Lower lobe of right lung (tissue), 2 donors: ENCODE measurements at regions not wholly inside any gene's neighbourhood (a gene's known extent, or its start where the extent isn't known, plus 50 kb on each side); places are given as distances from the start of the nearest gene placed in this dataset.

Experiments
- ATAC-seq, 2 donors: fragments of 200-7000 bp; cut with Tn5 transposase; one replicate each; pipeline ENCODE4 v1.9.1; 2020 to 2022; ENCODE audit warnings: mild to moderate bottlenecking in 2 of 2, moderate library complexity in 2 of 2
- DNase-seq: peaks from one replicate; pipeline ENCODE4 v3.0.0-alpha.2; 2020
- H3K27ac ChIP-seq: fragments of 200-600 bp; one replicate; pipeline ENCODE4 v1.8.0; 2022
- H3K27me3 ChIP-seq: fragments of 200-600 bp; one replicate; pipeline ENCODE4 v1.8.0; 2022; ENCODE audit warnings: low read depth
- H3K36me3 ChIP-seq: fragments of 200-600 bp; one replicate; pipeline ENCODE4 v1.8.0; 2022; ENCODE audit warnings: mild to moderate bottlenecking
- H3K4me1 ChIP-seq: fragments of 200-600 bp; one replicate; pipeline ENCODE4 v1.8.0; 2022
- H3K4me3 ChIP-seq: fragments of 200-600 bp; one replicate; pipeline ENCODE4 v1.8.0; 2022; ENCODE audit warnings: mild to moderate bottlenecking
- H3K9me3 ChIP-seq: fragments of 200-600 bp; one replicate; pipeline ENCODE4 v1.8.0; 2022
- intact Hi-C: fragments of 100-400 bp; cut with DNase I; formaldehyde crosslinking; loops from one replicate; pipeline ENCODE4 v1.11.0; 2022
- TF ChIP-seq, protein P1 (sequence below): fragments of 200-600 bp; IDR thresholded peaks from one replicate; pipeline ENCODE4 v1.8.0; 2022; ENCODE audit warnings: antibody characterized with exemption, mild to moderate bottlenecking
- donor health status: DM: no; HTN: yes; CAD: no; lungs with severe emphysema.

DNA sequence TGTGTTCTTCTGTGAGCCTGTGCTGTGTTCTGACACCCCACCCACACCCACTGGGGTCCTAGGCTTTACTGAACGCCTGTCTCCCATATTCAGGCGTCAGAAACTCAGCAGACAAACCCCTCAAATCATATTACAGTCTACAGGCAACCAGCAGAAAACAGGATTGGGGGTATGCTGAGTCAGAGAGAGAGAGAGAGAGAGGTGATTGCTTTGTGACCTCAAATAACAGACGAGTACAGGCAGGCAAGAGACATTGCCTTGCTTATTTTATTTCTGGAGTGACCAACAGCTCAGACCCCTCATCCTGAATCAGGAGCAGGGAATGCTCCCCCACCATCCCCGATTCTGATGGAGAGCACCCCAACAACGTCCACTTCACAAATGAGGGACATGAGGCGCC lies 473.9 kb downstream of the PMP22 start:
- no peak for DNase-seq
- no peaks in the 10 kb centered on the region for H3K9me3 ChIP-seq
- H3K27me3 ChIP-seq = no peaks in the 10 kb centered on the region
- H3K27ac ChIP-seq = no peak overlapping the region
- TF ChIP-seq, protein P1, sequence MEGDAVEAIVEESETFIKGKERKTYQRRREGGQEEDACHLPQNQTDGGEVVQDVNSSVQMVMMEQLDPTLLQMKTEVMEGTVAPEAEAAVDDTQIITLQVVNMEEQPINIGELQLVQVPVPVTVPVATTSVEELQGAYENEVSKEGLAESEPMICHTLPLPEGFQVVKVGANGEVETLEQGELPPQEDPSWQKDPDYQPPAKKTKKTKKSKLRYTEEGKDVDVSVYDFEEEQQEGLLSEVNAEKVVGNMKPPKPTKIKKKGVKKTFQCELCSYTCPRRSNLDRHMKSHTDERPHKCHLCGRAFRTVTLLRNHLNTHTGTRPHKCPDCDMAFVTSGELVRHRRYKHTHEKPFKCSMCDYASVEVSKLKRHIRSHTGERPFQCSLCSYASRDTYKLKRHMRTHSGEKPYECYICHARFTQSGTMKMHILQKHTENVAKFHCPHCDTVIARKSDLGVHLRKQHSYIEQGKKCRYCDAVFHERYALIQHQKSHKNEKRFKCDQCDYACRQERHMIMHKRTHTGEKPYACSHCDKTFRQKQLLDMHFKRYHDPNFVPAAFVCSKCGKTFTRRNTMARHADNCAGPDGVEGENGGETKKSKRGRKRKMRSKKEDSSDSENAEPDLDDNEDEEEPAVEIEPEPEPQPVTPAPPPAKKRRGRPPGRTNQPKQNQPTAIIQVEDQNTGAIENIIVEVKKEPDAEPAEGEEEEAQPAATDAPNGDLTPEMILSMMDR = no peak
- H3K4me3 ChIP-seq = no peak overlapping the region
- no peak for ATAC-seq
- no peaks in the 10 kb centered on the region for H3K4me1 ChIP-seq
- intact Hi-C loops = no loop called here
- H3K36me3 ChIP-seq = no peaks in the 10 kb centered on the region

DNA sequence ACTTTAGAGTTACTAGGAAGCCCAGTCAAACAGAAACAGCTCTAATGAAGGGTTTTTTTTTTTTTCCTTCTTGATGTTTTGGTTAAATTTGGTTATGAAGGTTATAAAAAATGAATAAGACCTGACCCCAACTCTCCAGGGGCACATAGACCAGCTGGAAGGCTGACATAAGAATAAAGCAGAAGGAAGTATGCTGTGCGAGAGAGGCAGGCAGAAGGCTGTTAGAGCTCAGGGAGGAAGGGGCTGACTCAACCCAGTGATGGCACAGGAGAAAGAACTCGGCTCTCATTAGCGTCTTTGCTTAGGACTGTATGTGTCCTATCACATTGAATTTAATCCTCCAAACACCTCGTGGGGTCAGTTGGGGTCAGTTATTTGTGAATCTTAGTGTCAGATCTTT lies 474.6 kb downstream of the PMP22 start:
- Histone ChIP-seq H3K9me3 (no peaks in the 10 kb centered on the region), H3K36me3 (no peaks in the 10 kb centered on the region), H3K27ac (no peak overlapping the region), H3K4me3 (no peak overlapping the region), H3K4me1 (no peaks in the 10 kb centered on the region), H3K27me3 (no peaks in the 10 kb centered on the region)
- DNase-seq (no peak), ATAC-seq (no peak)
- TF ChIP-seq, protein P1 = no peak
- intact Hi-C loops = no loop called here

DNA sequence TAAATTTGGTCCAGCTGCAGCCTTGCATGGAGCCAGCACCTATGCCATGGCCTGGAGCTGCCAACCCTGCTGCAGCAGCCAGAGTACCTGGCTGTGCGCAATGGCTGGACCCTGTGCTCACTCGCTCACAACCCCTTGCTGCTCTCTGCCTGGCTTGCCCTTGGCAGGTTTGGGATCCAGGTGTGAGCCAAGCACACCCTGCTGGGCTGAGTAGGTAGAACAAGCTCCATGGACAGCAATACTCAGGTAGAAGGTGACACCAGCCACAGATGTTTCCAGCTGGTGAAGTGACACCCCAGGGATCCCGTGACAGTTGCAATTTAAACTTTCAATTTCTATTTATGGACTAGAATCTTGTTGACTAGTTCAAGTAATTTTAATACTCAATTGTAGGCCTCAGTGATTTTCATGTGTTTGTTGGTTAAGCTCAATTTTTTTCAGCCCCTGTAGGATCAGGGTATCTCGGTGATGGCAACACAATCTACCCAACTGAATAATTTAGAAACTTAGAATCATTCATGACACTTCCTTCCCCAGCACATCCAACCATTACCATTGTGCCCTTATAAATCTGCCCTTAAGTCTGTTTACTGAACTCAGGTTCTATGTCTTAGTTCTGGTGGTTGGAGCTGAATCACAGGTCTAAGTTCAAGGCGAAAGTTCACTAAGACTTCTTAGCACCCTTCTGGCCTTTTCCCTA lies 480.0 kb downstream of the PMP22 start:
- Histone ChIP-seq H3K27ac (no peak overlapping the region), H3K9me3 (no peaks in the 10 kb centered on the region), H3K4me3 (no peak overlapping the region), H3K36me3 (no peaks in the 10 kb centered on the region), H3K4me1 (no peaks in the 10 kb centered on the region), H3K27me3 (peaks cover under 1% of the 10 kb centered on the region)
- DNase-seq = no peak
- TF ChIP-seq, protein P1 = no peak
- ATAC-seq = peak in 1 of 2 donors; percentile 51
- intact Hi-C loops = no loop called here

DNA sequence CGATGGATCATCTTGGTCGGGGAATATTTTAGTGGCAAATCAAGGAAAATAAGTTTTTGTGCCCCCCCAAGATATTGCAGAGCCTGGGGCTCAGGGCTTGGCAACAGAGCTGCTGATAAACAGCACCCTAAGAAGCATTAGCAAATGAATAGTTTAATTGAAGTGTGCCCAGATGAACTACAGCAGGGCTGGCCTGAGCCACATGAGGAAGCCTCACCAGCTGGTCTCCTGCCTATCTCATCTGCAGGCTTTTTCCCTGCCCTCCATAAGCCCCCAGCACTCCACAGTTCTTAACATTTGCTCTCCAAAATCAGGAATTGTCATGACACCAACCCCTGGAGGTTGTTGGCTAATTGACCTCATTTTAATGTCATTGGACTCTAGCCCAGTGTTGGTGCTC lies 480.2 kb downstream of the HS3ST3B1 start:
- DNase-seq = no peak
- intact Hi-C loops = no loop called here
- Histone ChIP-seq H3K9me3 (no peaks in the 10 kb centered on the region), H3K4me1 (no peaks in the 10 kb centered on the region), H3K27ac (no peak overlapping the region), H3K4me3 (no peak overlapping the region), H3K36me3 (no peaks in the 10 kb centered on the region), H3K27me3 (peaks cover 7% of the 10 kb centered on the region)
- TF ChIP-seq, protein P1 = no peak
- no peak for ATAC-seq

DNA sequence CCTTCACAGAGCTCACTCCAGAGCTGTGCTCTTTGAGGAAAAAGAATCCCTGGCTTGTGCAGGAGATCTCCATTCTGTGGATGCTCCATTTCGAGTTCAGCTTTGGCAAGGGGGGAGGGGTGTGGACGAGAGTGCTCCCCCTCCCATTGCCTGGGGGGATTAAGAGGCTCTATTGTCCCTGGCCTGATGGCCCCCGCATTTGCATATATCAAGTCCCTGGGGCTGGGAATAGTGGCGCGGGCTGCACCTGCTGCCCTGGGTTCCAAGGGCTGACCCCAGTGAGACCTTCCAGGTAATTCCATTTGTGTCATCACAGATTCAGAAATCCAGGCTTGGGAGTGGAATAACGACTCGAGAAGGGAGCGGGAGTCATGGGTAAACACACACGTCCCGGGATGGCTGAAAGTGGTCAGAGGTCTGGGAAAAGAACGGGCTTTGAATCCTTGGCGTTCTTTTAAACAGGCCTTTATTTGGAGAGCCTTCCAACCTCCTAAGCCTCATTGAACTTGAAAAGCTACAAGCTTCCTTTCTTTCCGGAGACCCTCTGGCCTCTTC lies 479.3 kb downstream of the HS3ST3B1 start:
- Histone ChIP-seq H3K4me1 (no peaks in the 10 kb centered on the region), H3K9me3 (no peaks in the 10 kb centered on the region), H3K36me3 (no peaks in the 10 kb centered on the region), H3K27me3 (peaks cover 7% of the 10 kb centered on the region), H3K27ac (no peak overlapping the region), H3K4me3 (no peak overlapping the region)
- intact Hi-C loops = no loop called here
- DNase-seq (no peak), ATAC-seq (no peak)
- TF ChIP-seq, protein P1 = no peak
